ENCODE measurements at regions not wholly inside any gene's neighbourhood (a gene's known extent, or its start where the extent isn't known, plus 50 kb on each side); places are given as distances from the start of the nearest gene placed in this dataset.

- Mint-ChIP-seq H3K27me3 (no peaks in the 10 kb centered on the region), H3K4me3 (no peak overlapping the region), H3K4me1 (ENCODE audit: low read depth) (no peaks in the 10 kb centered on the region), H3K36me3 (ENCODE audit: low read depth) (no peaks in the 10 kb centered on the region), H3K27ac (no peak overlapping the region), H3K9me3 (peaks cover 2% of the 10 kb centered on the region)
- ChIA-PET CTCF (no interaction called here), POLR2A (interaction anchor here (0.8 kb wide), 1 partner anchor 13 kb away, joined by 3 read pairs; no protein-coding TSS in a partner anchor)
- ATAC-seq (no peak), DNase-seq (no peak)
- intact Hi-C loops (cut with micrococcal nuclease): no loop called here
- no peak for TF ChIP-seq CTCF (IDR thresholded peaks at IDR 0.05)
Measured at GRCh38 chr3:1960506-1960905, 138.2 kb upstream of the CNTN4 start.

- H3K4me1 Mint-ChIP-seq (ENCODE audit: low read depth): no peaks in the 10 kb centered on the region
- H3K4me3 Mint-ChIP-seq: no peak overlapping the region
- H3K27ac Mint-ChIP-seq: no peak overlapping the region
- TF ChIP-seq CTCF (IDR thresholded peaks at IDR 0.05): no peak
- ChIA-PET CTCF (interaction anchor here (1.4 kb wide), 1 partner anchor 9 kb away, joined by 3 read pairs; no protein-coding TSS in a partner anchor), POLR2A (no interaction called here)
- no peaks in the 10 kb centered on the region for H3K27me3 Mint-ChIP-seq
- ATAC-seq: no peak
- H3K36me3 Mint-ChIP-seq (ENCODE audit: low read depth): no peaks in the 10 kb centered on the region
- intact Hi-C loops (cut with micrococcal nuclease): no loop called here
- DNase-seq: no peak
- no peaks in the 10 kb centered on the region for H3K9me3 Mint-ChIP-seq
Measured at GRCh38 chr3:1962396-1963088, 136.1 kb upstream of the CNTN4 start.

GRCh38 chr3:1963896-1964295, 134.8 kb upstream of the CNTN4 start:
- DNase-seq (no peak), ATAC-seq (no peak)
- ChIA-PET POLR2A (no interaction called here), CTCF (no interaction called here)
- H3K27ac Mint-ChIP-seq: no peak overlapping the region
- no peak overlapping the region for H3K4me3 Mint-ChIP-seq
- H3K4me1 Mint-ChIP-seq (ENCODE audit: low read depth): no peaks in the 10 kb centered on the region
- no peaks in the 10 kb centered on the region for H3K36me3 Mint-ChIP-seq (ENCODE audit: low read depth)
- no peaks in the 10 kb centered on the region for H3K27me3 Mint-ChIP-seq
- intact Hi-C loops (cut with micrococcal nuclease): no loop called here
- TF ChIP-seq CTCF (IDR thresholded peaks at IDR 0.05): no peak
- no peaks in the 10 kb centered on the region for H3K9me3 Mint-ChIP-seq

DNA sequence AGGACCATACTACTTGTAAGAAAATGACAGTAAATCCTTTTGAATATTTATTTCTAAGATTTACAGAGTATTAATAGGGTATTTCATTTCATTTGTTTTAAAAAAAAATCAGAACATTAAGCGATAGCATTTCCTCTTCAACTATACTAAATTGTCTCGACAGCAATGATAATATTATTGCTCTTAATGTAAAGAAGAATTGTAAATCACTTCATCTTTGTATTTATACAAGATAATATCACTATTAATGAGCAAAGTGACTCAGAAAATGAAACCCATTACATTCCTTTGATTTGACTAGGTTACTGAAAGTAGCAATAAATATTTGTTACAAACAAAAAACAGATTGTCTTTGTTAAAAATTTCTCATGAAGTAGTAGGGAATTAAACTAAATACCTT, 131.1 kb upstream of the CNTN4 start:
- DNase-seq (no peak), ATAC-seq (no peak)
- intact Hi-C loops (cut with micrococcal nuclease): no loop called here
- ChIA-PET CTCF (no interaction called here), POLR2A (no interaction called here)
- Mint-ChIP-seq H3K4me1 (ENCODE audit: low read depth) (no peaks in the 10 kb centered on the region), H3K9me3 (no peaks in the 10 kb centered on the region), H3K36me3 (ENCODE audit: low read depth) (no peaks in the 10 kb centered on the region), H3K27me3 (no peaks in the 10 kb centered on the region), H3K4me3 (no peak overlapping the region), H3K27ac (no peak overlapping the region)
- TF ChIP-seq CTCF (IDR thresholded peaks at IDR 0.05): no peak

DNA sequence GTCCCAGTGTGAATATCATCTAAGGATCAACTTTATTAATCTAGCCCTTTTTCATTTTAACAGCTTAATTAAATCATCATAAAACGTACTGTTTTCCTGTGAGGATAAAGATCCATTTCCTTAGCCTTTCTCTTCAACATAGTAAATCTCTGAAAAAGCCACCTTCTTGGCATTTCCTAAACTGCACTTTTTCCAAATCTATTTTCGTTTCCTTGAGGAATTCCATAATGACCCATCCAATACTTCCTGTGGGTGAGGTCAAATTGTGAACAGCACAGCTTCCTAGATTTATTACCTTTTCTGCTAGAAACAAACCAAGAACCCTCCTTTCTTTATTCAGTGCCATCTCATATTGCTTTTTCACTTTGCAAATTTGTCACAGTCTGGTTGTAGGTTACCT, 129.4 kb upstream of the CNTN4 start:
- no peaks in the 10 kb centered on the region for H3K4me1 Mint-ChIP-seq (ENCODE audit: low read depth)
- intact Hi-C loops (cut with micrococcal nuclease): no loop called here
- no peak for TF ChIP-seq CTCF (IDR thresholded peaks at IDR 0.05)
- no peak for ATAC-seq
- no peak for DNase-seq
- H3K4me3 Mint-ChIP-seq: no peak overlapping the region
- no peak overlapping the region for H3K27ac Mint-ChIP-seq
- H3K36me3 Mint-ChIP-seq (ENCODE audit: low read depth): no peaks in the 10 kb centered on the region
- H3K9me3 Mint-ChIP-seq: peaks cover 3% of the 10 kb centered on the region
- POLR2A ChIA-PET: no interaction called here
- CTCF ChIA-PET: no interaction called here
- H3K27me3 Mint-ChIP-seq: no peaks in the 10 kb centered on the region

All from activated CD8-positive, alpha-beta T cell treated with anti-CD3 and anti-CD28 coated beads for 36 hours (primary cell).